ENCODE measurements at regions not wholly inside any gene's neighbourhood (a gene's known extent, or its start where the extent isn't known, plus 50 kb on each side); places are given as distances from the start of the nearest gene placed in this dataset.
"Not testable (repeated sequence)": the region's sequence is repeated elsewhere in the genome, so short reads cannot be mapped to it uniquely, and the experiment has no call there.

DNA sequence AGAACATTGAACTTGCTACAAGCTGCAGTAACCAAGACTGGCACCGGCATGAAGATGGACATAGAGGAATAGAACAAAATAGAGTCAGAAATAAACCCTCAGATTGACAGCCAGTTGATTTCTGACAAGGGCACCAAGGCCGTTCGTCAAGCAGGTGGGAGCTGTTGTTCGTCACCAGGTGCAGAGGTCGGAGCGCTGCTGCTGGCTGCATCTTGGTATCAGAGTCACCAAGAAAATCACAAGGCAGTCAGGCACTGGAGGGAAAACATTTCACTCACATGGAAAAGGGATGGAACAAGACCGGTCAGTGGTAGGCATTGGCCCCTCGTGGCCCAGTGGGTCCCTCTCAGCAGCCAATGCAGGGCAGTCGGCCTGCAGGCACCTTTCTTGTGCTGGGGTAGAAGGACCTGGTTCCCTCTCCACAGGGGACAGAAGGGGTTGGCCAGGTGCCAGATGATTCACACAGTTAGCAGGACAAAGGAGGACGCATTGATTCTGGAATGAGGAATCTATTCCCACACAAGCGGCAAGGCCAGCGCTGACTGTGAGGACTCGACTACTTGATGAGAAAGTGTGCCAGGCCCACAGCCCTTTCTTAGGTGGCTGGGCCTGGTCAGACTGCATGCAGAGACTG lies 115.8 kb upstream of the FGF3 start:
- DNase-seq = no peak

DNA sequence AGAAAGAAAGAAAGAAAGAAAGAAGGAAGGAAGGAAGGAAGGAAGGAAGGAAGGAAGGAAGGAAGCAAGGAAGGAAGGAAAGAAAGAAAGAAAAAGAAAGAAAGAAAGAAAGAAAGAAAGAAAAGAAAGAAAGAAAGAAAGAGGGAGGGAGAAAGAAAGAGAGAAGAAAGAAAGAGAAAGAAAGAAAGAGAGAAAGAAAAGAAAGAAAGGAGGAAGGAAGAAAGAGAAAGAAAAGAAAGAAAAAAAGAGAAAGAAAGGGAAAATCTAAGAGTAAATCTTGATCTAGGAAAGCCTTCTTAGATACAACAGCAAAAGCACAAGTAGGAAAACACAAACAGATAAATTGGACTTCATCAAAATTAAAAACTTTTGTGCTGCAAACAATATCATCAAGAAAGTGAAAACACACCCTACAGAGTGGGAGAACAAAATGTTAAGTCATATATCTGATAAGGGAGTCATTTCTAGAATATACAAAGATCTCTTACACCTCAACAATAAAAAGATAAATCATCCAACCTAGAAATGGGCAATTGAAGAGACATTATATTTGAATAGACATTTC lies 116.8 kb upstream of the FGF3 start:
- DNase-seq = no peak

DNA sequence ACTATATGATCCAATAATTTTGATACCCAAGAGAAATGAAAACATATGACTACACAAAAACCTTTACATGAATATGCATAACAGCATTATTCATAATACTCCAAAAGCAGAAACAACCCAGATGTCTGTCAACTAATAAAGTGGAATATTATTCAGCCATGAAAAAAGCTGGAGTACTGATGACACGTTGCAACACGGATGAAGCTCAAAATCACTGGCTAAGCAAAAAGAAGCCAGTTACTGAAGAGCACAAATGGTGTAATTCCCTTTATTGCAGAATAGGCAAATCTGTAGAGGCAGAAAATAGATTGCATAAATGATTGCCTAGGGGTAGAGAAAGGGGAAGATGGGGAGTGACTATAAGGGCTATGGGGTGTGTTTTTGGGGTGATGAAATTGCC lies 117.6 kb upstream of the FGF3 start:
- DNase-seq = no peak

DNA sequence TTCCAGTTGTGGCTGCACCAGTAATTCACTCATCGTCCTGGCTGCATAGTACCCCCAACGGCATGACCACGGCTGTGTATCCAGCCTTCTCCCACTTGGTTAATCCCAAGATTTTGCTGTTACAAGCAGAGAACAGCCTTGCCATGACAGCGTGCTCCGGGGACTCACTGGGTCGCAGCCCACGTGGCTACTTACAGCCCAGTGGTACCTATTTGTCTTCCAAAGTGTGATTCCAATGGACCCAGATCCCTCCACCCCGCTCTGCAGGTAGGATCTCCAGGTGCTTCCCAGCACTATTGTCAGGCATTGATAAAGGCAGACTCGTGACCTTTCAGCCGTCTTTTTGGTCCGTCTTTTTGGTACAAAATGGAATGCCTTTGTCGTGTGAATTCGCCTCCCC lies 119.0 kb upstream of the FGF3 start:
- DNase-seq = no peak

DNA sequence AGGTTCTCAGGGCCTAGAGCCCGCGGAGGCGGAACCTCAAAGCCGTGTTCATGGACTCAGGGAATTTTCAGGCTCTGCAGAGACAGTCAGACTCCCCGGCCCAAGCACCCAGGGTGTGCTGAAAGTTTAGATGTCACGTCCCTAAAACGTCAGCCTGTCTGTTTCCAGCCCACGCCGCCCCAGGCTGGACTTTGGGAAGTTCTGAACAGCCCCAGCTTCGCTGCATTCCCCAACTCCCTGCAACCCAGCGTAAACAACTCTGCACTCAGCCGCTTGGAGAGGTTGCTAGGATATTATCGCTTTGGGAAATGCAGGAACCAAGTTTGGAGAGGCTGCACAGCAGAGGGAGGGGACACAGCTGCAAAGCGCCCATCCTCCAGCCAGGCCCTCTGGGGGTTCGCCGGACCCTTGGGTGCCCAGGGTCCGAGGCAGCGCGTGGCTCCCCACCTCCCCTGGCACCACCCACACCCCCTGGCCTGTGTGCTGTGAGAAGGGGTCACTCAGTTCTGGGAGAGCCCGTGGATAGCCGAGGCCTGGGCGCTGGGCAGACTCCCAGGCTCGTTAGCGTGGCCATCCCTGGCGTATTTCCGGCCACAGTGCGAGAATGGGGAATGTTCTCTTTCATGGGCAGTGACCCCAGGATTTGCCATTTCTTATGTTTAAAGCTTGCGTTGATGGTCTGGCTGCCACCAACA lies 120.5 kb upstream of the FGF3 start:
- DNase-seq = no peak

DNA sequence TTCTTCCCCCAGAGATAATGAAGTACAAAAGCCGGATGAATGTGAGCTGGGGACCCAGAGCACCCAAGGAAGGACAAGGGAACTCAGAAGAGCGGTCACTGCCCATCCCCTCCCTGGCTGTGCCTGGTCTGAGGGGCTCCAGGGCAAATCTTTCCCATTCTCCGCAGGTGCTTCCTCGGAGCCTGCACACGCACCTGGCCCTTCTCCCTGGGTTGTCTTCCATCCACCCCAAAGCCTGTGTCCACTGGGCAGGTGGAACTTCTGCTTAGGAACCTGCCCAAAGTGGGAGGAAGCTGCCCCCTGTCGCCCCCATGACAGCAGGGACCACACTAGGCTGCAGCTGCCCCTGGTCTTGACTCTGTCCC lies 121.0 kb upstream of the FGF3 start:
- no peak for DNase-seq

DNA sequence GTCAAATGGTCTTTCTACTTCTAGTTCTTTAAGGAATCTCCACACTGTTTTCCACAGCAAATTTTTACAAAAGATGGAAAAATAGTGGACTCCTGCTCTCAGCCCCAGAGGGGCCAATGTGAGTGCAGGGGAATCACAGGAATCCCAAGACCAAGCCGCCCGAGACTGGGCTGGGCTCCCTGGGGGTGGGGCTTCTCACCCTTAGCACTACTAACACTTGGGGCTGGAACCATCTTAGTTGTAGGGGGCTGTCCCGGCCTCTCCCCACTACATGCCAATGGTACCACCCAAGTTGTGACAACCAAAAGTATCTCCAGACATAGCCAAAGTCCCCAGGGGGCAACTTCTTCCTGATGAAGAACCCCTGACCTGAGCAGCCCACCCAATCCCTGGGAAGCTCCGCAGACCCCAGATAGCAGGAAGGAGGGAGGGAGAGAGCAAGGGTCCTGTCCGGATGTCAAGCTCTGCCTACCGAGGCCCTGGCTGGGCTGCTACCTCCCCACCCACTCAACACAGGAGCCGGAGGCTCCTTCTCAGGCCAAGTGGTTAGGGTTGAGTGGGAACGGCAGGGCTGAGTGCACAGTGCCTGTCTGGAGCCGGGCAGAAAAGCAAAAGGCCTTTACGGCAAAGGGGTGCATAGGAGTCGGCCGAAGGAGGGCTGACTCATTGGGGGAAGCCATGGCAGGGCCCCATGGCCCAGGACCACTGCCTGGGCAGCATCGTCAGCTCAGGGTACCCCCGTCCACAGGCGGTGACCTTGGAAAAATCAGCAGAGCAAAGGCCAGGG lies 122.5 kb upstream of the FGF3 start:
- no peak for DNase-seq

DNA sequence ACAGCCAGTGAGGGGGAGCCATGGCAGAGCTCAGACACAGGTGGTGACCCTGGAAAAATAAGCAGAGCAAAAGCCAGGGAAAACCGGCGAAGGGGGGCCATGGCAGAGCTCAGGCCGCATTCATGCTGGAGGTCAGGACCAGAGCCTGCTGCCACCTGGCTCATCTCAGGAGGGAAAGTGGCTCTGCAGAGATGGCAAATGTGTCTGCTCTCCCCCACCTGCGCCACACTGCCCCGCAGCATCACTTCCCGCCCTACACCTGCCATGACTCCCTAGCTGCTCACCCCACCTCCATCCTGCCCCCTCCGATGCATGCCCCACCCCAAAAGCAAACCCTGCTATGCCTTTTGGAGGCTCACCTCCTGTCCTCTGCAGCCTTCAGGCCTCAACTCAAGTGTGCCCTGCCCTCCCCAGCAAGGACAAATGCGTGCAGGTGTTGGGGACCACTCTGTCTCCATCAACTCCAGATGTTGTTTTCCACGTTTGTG lies 123.2 kb upstream of the FGF3 start:
- no peak for DNase-seq

DNA sequence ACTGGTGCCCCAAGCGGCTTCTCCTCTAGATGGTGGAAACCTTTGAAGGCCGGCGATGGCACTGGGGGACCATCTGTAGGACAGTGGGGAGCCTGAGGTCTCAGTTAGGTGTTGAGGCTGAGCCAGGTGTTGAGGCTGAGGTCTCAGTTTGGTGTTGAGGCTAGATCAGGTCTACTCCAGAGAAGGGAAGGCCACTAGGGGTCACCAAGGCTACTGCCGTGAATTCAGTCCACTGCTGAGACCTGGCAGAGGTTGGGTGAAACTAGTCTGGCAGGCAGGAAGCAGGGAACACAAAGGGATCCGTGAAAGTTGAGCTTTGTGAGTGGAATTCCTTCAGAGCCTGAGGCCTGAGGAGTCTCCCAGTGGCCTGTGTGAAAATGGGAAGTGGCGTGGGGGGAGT lies 123.8 kb upstream of the FGF3 start:
- DNase-seq = no peak

DNA sequence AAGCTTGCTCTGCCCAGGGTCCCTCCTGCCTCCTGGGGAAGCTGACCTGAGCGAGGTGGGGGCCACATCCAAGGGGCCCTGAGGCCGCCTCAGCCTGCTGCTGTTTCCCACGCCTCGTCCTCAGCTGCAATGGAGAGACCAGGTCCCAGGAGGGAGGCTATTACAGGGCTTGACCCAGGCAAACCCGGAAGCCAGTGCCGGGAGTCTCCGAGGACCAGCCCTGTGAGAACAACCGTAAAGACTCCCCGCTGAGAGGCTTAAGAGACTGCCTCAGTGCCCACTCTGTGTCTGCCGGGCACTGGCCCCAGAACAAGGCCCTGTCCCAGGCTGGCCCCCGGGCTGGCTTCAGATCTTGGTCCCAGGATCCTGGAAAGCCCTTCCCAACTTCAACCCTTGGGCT lies 124.3 kb upstream of the FGF3 start:
- DNase-seq = no peak

DNA sequence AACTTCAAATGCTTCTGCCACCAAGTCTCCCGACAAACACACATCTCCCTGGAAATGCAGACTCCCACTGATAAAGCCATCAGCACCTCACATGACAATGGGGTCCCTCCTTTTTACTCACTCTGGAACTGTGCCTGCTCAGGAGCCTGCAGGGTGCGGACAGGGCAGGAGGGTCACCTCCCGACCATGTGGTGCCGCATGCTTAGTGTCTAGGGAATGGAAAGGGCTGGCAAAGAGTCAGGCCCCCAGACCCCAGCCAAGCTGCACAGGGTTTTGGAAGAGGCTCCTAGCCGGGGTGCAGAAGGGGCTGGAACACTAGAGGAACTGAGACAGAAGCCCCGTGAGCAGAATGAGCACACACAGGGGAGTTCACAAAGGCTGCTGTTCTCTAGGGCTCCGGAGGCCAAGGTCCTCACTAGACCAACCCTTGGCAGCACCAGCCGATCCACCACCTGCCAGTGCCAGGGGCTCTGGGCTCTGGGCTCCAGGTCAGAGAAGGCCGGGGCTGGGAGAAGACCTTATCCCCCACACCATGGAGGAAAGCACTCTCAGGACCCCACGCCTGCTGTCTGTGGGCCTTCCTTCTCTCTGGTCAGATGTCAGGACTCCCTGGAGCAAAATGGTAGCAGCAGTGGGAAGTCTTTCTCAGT lies 125.1 kb upstream of the FGF3 start:
- no peak for DNase-seq

DNA sequence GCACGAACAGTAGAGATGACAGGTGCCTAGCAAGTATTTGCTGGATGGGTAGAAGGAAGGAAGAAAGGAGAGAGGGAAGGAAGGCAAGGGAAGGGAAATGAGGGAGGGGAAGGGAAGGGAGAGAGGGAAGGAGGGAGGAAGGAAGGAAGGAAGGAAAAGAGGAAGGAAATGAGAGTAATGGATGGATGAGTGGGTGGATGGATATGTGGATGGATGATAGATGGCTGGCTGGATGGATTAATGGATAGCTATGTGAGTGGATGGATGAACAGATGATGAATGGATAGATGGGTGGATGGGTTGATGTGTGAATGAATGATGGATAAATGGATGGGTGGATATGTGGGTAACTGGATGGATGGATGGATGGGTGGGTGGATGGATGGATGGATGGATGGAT lies 125.9 kb upstream of the FGF3 start:
- DNase-seq = no peak

DNA sequence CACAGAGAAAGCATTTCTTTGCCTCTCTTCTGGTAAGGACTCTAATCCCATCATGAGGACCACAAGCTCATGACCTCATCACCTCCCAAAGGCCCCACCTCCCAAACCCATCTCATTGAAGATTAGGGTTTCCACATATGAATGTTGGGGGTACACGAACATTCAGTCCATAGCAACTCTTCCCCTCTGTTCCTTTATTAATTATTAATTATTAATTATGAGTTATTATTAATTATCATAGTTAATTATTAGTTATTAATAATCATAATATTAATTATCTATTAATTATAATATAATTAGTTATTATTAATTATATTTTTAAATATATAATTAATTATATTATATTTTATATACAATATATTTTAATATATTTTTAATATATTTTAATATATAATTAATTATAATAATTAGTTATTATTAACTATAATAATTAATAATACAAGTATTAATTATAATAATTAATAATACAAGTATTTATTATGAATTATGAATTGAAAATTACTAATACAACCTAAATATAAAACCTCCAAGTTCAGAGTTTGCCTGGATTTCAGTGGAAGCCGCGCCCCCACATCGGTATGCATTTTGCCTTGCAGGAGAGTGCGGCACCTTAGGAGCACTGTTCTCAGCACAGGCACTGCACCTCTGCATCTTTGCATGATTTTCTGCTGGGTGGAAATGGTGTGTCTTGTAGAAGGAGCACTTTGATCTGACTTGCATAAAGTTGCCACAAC lies 128.0 kb upstream of the FGF3 start:
- no peak for DNase-seq

DNA sequence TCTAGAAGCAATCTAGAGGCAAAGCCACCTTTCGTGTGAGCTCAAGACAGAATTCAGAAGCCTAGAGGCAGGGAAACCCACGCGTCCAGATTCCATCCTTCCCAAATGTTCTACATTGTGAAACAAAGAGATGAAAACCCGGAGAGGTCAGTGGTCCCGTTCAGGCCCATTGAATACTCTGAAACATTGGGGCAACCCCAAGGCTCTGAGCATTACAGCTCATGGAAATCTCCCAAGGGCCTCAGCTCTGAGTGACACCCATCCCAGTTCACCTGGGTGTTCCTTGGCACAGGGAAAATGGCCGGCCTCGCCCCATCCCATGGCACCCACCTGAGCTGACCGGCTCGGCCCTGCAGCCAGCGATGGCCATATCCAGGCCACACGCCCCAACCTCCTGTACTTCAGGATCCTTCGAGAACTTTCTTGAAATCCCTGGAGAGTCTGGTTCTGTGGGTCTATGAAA lies 128.6 kb upstream of the FGF3 start:
- DNase-seq = no peak

DNA sequence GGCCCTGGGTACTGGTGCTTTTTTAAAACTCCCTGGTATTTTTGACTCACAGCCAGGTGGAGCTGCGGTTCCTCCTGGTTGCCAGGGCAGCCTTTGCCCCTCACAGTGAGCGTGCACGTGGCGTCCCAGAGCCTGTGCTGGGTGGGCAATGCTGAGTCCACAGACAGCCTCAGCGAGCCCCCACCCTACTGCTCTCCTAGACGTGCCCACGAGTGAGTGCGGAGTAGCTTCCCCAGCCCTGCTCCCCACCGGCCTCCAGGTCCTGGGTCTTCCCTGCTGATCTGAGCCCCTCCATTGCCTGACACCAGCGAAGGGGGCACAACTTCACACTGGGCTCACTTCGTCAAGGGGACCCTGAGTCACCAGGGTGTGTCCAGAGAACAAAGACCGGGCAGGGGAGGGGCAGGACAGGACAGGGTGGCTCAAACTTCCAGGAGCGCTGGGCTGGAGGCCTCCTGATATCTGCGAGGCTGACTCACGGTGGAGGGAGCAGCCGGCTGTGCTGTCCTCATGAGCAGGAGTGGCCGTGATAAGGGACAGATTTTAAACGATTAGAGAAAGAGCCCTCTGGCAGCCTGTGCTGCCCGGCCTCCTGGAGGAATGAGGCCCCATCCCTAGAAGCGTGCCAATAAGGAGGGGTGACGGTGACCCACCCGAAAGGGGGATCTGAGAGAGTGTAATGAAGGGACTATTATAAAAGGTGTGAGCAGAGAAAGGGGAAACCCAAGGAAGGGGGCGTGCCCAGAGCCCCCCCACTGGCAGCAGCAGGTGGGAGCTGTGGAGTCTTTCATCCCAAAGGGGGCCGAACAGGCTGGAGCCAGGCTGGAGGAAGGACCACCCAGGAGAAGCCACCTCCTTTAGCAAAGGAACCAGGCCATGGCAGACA lies 129.3 kb upstream of the FGF3 start:
- DNase-seq = no peak

DNA sequence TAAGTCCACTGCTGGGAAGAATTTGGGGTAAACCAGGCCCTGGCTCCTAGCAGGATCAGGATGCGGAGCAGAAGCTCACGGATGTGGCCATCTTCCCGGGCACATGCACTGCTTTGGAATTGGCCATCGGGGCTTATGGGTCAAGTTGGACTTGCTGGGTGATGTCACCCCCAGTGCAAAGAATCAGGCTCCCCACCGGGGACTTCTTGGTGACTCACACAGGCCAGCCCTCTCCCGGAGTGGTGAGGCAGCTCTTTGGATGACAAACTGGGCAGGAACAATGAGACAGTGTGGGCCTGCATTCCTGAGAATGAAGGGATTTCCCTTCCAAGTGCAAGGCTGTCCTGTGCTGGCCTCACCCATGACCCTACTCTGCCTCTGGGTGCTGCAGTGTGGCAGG lies 128.8 kb upstream of the ANO1 start:
- DNase-seq = no peak

DNA sequence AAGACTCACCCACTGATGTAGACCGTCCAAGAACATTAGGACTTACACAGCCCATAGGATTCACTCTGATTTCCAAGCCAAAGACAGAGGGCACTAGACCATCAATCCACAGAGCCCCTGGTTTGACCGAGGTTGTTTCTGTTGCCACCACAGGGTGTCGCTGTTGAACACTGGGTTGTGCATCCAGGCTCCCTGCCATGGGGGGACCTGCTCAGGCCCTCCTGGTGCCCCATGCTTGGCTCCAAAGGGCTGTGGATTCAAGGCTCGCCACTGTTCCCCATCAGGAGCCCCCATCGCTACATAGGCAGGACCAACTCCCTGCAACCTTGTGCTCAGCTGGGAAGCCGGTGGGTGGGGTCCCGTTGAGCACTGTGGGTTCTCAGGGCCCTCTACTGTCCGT lies 128.0 kb upstream of the ANO1 start:
- DNase-seq = no peak

DNA sequence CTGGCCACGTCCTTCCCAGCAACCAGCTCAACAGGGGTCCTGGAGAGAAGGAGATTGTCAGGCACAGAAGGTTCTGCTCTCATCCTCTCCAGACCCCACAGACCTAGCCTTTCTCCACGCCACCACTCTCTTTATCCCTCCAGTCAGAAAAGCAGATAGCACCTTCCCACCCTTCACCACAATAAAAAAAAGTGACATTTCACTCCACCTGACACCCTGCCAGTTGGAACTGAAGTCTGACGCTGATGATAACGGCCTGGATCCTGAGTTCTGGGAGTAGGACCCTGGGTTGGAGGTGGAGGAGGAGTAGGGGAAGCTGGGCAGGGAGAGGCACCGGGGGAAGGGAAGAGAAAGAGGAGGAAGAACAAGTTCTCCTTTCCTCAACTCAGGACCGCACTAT lies 127.5 kb upstream of the ANO1 start:
- no peak for DNase-seq

DNA sequence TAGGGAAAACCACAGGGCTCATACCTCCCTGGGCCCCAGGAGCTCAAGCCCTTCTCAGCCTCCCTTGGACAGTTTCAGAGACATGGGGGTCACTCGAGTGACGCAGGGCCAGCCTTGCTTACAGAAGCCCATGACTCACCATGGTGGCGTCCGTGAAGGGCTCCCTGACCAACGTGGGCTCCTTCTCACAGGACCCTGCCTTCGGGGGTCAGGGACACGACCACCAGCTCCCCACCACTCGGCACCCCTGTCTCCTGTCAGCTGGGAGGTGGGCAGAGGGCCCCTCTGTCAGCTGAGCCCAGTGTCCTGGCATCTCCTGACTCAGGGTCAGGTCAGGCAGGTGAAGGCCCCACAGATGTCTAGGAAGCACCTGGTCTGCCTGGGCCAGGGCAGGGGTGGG lies 126.3 kb upstream of the ANO1 start:
- no peak for DNase-seq

DNA sequence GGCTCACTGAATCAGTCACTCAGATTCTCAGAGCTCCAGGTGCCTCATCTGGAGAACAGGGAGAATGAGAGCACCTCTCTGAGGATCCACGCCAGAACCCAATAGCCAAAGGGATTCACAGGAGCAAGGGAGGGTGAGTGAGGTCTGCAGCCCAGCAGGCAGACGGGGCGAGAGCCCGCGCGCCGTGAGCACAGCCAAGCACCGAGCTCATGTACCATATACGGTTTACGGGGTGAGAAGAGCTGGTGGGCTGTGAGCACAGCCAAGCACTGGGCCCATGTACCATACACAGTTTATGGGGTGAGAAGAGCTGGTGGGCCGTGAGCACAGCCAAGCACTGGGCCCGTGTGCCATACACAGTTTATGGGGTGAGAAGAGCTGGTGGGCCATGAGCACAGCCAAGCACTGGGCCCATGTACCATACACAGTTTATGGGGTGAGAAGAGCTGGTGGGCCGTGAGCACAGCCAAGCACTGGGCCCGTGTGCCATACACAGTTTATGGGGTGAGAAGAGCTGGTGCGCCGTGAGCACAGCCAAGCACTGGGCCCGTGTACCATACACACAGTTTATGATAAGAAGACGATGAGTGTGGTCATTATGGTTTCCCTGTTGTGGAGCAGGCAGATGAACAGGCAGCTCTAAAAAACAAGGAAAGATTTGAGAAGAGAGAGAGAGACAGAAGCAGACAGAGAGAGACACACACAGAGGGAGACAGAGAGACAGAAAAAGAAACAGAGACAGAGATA lies 125.7 kb upstream of the ANO1 start:
- not testable (repeated sequence) for DNase-seq

DNA sequence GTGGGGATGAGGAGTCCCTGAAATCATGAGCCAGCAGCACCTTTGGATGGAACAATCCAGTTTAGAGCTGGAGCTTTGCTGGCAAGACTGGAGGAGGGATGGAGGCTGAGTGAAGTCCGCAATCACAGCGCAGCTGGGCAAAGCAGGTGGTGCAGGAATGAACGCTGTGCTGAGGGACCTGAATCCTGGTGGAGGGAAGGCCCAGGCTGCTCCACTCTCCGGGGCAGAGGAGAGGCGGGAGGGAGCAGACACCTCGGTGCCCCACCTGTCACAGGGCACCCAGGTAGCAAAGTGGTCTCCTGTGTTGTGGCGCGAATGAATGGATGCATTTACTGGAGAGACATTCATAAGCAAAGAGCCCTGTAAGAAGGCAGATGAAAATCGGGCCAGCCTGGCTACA lies 124.8 kb upstream of the ANO1 start:
- no peak for DNase-seq
